Neural cell (in vitro differentiated cells): ENCODE measurements at regions not wholly inside any gene's neighbourhood (a gene's known extent, or its start where the extent isn't known, plus 50 kb on each side); places are given as distances from the start of the nearest gene placed in this dataset.

Source experiments
- H2AFZ ChIP-seq: fragments of 200-600, 300-800 bp; sonication (generic), shearing (Covaris generic); 2 replicates; pipeline ENCODE4 v1.6.0; 2014; ENCODE audit warnings: low read depth, mild to moderate bottlenecking, antibody characterized with exemption, low read length, moderate library complexity
- H3F3A ChIP-seq: fragments of 200-600 bp; shearing (Covaris generic); 2 replicates; pipeline ENCODE4 v1.6.1; 2016; ENCODE audit warnings: mild to moderate bottlenecking, moderate library complexity, mixed read lengths, antibody characterized with exemption, low read length; ENCODE audit not compliant: insufficient read depth, poor library complexity, severe bottlenecking
- H3K27ac ChIP-seq: fragments of 200-600, 300-800 bp; sonication (generic), shearing (Covaris generic); 2 replicates; pipeline ENCODE4 v1.5.1; 2014; ENCODE audit warnings: mild to moderate bottlenecking, low read length, moderate library complexity
- H3K27me3 ChIP-seq: fragments of 300-800, 200-600 bp; sonication (generic), shearing (Covaris generic); 2 replicates; pipeline ENCODE4 v1.6.0; 2014; ENCODE audit warnings: mild to moderate bottlenecking, low read depth, low read length, moderate library complexity; ENCODE audit not compliant: insufficient read depth
- H3K36me3 ChIP-seq: fragments of 300-800, 200-600 bp; sonication (generic), shearing (Covaris generic); 2 replicates; pipeline ENCODE4 v1.5.1; 2014; ENCODE audit warnings: mild to moderate bottlenecking, antibody characterized with exemption, low read length, moderate library complexity; ENCODE audit not compliant: insufficient read depth
- H3K4me2 ChIP-seq: fragments of 300-800, 200-600 bp; sonication (generic), shearing (Covaris generic); 2 replicates; pipeline ENCODE4 v1.6.0; 2014; ENCODE audit warnings: mild to moderate bottlenecking, low read length
- H3K4me3 ChIP-seq: fragments of 300-800, 200-600 bp; sonication (generic), shearing (Covaris generic); 2 replicates; pipeline ENCODE4 v1.5.1; 2014; ENCODE audit warnings: mild to moderate bottlenecking, low read length, moderate library complexity
- H3K79me2 ChIP-seq: fragments of 200-600 bp; shearing (Covaris generic); replicated peaks from 2 replicates; pipeline ENCODE4 v1.6.0; 2014; ENCODE audit warnings: mild to moderate bottlenecking, low read length, moderate library complexity; ENCODE audit not compliant: insufficient read depth
- H3K9ac ChIP-seq: fragments of 300-800, 200-600 bp; sonication (generic), shearing (Covaris generic); 2 replicates; pipeline ENCODE4 v1.6.1; 2016; ENCODE audit warnings: mild to moderate bottlenecking, low read length, mixed read lengths
- H3K9me2 ChIP-seq: fragments of 200-600 bp; shearing (Covaris generic); 2 replicates; pipeline ENCODE4 v1.6.1; 2016; ENCODE audit warnings: mild to moderate bottlenecking, low read length, mixed read lengths; ENCODE audit not compliant: insufficient read depth
- H3K9me3 ChIP-seq: fragments of 200-600, 300-800 bp; sonication (generic), shearing (Covaris generic); 2 replicates; pipeline ENCODE4 v1.6.1; 2016; ENCODE audit warnings: mild to moderate bottlenecking, mixed run types, low read length, moderate library complexity, mixed read lengths
- H4K20me1 ChIP-seq: fragments of 200-600 bp; shearing (Covaris generic); 2 replicates; pipeline ENCODE4 v1.6.1; 2016; ENCODE audit warnings: mild to moderate bottlenecking, mixed run types; ENCODE audit not compliant: insufficient read depth
- CTCF ChIP-seq: fragments of 450-650 bp; IDR thresholded peaks from 2 replicates; pipeline ENCODE4 v1.5.1; 2014; ENCODE audit warnings: antibody characterized with exemption, mild to moderate bottlenecking, moderate library complexity; ENCODE audit not compliant: poor library complexity, severe bottlenecking
- EP300 ChIP-seq: fragments of 450-650 bp; conservative IDR thresholded peaks from 2 replicates; pipeline ENCODE4 v1.6.1; 2014; ENCODE audit warnings: antibody characterized with exemption, mild to moderate bottlenecking, moderate library complexity; ENCODE audit not compliant: poor library complexity, severe bottlenecking
- EZH2 ChIP-seq: fragments of 200-600, 300-800 bp; shearing (Covaris generic), sonication (generic); IDR thresholded peaks from 2 replicates; pipeline ENCODE4 v1.6.1; 2014; ENCODE audit warnings: antibody characterized with exemption, low read length, borderline replicate concordance, mild to moderate bottlenecking; ENCODE audit not compliant: insufficient read depth, poor library complexity, severe bottlenecking
- MXI1 ChIP-seq: fragments of 450-650 bp; conservative IDR thresholded peaks from 2 replicates; pipeline ENCODE4 v1.6.1; 2014; ENCODE audit warnings: antibody characterized with exemption, mild to moderate bottlenecking; ENCODE audit not compliant: poor library complexity, severe bottlenecking
- POLR2AphosphoS5 ChIP-seq: IDR thresholded peaks from 2 replicates; pipeline ENCODE4 v1.6.1; 2012
- RAD21 ChIP-seq: fragments of 450-650 bp; conservative IDR thresholded peaks from 2 replicates; pipeline ENCODE4 v1.6.1; 2014; ENCODE audit warnings: antibody characterized with exemption, mild to moderate bottlenecking, moderate library complexity
- REST ChIP-seq: IDR thresholded peaks from 2 replicates; pipeline ENCODE4 v1.6.1; 2012; ENCODE audit warnings: borderline replicate concordance
- SMC3 ChIP-seq: fragments of 450-650 bp; conservative IDR thresholded peaks from 2 replicates; pipeline ENCODE4 v1.6.1; 2014; ENCODE audit warnings: antibody characterized with exemption, mild to moderate bottlenecking, moderate library complexity; ENCODE audit not compliant: poor library complexity
- TAF1 ChIP-seq: IDR thresholded peaks from 2 replicates; pipeline ENCODE4 v1.6.1; 2012; ENCODE audit warnings: low read depth

- no peaks in the 10 kb centered on the region for H4K20me1 ChIP-seq
- TF ChIP-seq EZH2: no peak
- TF ChIP-seq RAD21: no peak
- no peak for TF ChIP-seq EP300
- no peak for TF ChIP-seq TAF1
- no peak for TF ChIP-seq SMC3
- H3K4me3 ChIP-seq: no peak overlapping the region
- no peaks in the 10 kb centered on the region for H3K79me2 ChIP-seq
- no peaks in the 10 kb centered on the region for H3K36me3 ChIP-seq
- H3K27ac ChIP-seq: no peak overlapping the region
- H3K4me2 ChIP-seq: no peak overlapping the region
- no peaks in the 10 kb centered on the region for H3K27me3 ChIP-seq
- no peaks in the 10 kb centered on the region for H3K9me2 ChIP-seq
- H3K9ac ChIP-seq: no peak overlapping the region
- no peaks in the 10 kb centered on the region for H3K9me3 ChIP-seq
- no peak overlapping the region for H2AFZ ChIP-seq
- H3F3A ChIP-seq: no peaks in the 10 kb centered on the region
These were observed 197.3 kb upstream of the FAT1 start for GRCh38 chr4:186920992-186921391.

- no peaks in the 10 kb centered on the region for H4K20me1 ChIP-seq
- H3K9me2 ChIP-seq: no peaks in the 10 kb centered on the region
- H3K36me3 ChIP-seq: no peaks in the 10 kb centered on the region
- H3K27me3 ChIP-seq: no peaks in the 10 kb centered on the region
- H3K4me3 ChIP-seq: no peak overlapping the region
- no peaks in the 10 kb centered on the region for H3K79me2 ChIP-seq
- H2AFZ ChIP-seq: no peak overlapping the region
- H3K4me2 ChIP-seq: no peak overlapping the region
- TF ChIP-seq EZH2 (no peak), TAF1 (no peak), CTCF (no peak), EP300 (no peak), REST (no peak), SMC3 (no peak), POLR2AphosphoS5 (no peak), MXI1 (no peak), RAD21 (no peak)
- no peak overlapping the region for H3K9ac ChIP-seq
- H3K27ac ChIP-seq: no peak overlapping the region
- no peaks in the 10 kb centered on the region for H3K9me3 ChIP-seq
- H3F3A ChIP-seq: no peaks in the 10 kb centered on the region
These were observed 201.1 kb upstream of the FAT1 start for GRCh38 chr4:186924723-186925122.
